NCI-H187 treated with DMSO at 0.1 percent for 48 hours (cell line): ENCODE measurements at regions not wholly inside any gene's neighbourhood (a gene's known extent, or its start where the extent isn't known, plus 50 kb on each side); places are given as distances from the start of the nearest gene placed in this dataset.
"Not testable (repeated sequence)": the region's sequence is repeated elsewhere in the genome, so short reads cannot be mapped to it uniquely, and the experiment has no call there.

Experiments used
- DNase-seq: peaks from one replicate; lab custom pipeline; 2025; lab: John Stamatoyannopoulos, UW

DNA sequence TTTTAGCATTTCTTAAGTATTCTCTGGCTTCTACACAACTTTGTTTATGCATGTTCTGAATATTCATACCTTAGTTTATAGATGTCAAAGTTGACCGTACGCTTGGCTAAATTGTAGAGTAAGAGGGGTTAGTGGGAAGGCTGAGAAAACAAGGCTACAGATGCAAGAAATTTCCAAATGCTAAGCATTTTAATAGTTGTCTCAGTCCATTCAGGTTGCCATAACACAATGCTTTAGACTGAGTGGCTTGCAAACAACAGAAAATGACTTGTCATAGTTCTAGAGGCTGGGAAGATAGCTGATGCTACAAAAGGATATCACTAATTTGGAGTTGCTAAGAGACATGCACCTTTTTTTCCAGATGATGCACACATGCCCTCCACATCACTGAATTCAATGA is 53.0 kb upstream of the C1QTNF3 start:
- not testable (repeated sequence) for DNase-seq

DNA sequence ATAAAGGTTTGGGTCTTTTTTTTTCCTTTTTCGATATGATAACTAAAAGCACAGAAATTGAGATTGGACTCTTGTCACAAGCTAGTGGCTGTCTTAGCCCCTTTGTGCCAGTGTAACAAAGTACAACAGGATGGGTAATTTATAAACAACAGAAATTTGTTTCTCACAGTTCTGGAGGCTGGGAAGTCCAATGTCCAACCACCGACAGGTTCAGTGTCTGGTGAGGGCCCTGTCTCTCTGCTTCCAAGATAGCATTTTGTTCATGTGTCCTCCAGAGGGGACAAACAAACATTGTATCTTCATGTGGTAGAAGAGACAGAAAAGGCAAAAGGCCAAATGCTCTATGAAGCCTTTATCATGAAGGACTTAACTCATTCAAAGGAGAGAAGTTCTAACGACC is 56.9 kb upstream of the C1QTNF3 start:
- DNase-seq = not testable (repeated sequence)

DNA sequence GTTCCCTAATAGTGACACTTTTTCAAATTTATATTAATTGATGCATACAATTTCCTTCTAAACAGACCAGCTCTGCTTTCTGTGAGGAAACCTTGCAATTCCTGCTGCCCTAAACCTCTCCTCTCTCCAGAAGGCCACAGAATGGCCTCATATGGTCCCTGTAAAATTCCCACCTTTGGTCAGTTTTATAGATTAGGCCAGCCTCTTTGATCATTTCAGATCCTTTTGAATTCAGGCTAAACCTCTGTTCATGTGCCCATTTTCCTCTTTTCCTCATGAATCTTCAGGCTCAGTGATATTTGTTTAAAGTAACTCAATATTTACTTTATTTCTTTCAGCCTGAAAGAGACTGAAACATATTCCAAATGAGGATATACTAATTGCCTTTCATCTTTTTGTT is 58.6 kb upstream of the C1QTNF3 start:
- DNase-seq = not testable (repeated sequence)

DNA sequence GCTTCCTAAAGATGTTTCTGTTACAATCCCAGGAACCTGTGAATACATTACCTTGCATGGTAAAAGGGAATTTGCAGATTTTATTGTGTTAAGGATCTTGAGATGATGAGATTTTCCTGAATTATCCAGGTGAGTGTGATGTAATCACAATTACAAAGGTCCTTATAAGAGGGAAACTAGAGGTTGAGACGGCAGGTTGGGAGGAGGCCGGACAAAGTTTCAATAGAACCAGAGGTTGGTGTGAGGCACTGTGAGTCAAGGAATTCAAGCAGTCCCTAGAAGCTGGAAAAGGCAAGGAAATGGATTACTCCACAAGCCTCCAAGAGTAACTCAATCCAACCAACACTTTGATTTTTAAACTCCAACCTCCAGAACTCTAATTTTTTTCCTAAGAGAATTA is 65.9 kb upstream of the C1QTNF3 start:
- not testable (repeated sequence) for DNase-seq

DNA sequence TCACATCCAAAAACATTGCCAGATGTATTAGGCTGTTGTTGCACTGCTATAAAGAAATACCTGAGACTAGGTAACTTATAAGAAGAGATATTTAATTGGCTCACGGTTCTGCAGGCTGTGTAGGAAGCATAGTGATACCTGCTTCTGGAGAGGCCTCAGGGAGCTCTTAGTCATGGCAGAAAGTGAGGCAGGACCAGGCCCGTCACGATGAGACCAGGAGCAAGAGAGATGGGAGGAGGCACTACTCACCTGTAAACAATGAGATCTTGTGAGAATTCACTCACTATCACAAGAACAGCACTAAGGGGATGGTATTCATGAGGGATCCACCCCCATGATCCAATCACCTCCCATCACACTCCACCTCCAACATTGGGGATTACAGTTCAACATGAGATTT is 81.3 kb upstream of the C1QTNF3 start:
- not testable (repeated sequence) for DNase-seq

DNA sequence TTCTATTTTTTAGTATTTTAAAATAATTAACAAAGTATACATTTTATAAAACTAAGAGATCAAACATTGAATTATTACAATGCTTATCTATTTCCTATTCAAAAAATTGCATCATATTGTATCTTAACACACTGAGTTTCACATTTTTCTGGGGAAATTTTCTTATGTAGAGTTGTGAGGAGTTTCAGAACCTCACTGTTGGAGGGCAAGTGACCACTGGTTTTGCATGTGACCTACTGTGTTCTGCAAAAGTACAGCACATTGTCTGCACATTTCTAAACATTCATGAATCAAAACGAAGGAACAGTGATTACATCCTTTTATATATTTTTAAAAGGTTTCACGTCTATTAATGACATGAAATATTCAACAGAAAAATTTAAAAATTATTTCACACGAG is 82.3 kb upstream of the C1QTNF3 start:
- not testable (repeated sequence) for DNase-seq

DNA sequence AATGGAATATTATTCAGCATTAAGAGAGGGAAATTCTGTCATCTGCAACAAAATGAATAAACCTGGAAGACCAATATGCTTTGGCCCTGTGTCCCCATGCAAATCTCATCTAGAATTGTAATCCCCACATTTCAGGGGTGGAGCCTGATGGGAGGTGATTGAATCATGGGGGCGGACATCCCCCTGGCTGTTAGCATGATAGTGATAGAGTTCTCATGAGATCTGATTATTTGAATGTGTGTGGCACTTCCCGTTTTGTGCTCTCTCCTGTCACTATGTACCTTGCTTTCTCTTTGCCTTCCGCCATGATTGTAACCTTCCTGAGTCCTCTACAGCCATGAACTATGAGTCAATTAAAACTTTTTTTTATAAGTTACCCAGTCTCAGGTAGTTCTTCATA is 83.7 kb upstream of the C1QTNF3 start:
- DNase-seq = not testable (repeated sequence)

DNA sequence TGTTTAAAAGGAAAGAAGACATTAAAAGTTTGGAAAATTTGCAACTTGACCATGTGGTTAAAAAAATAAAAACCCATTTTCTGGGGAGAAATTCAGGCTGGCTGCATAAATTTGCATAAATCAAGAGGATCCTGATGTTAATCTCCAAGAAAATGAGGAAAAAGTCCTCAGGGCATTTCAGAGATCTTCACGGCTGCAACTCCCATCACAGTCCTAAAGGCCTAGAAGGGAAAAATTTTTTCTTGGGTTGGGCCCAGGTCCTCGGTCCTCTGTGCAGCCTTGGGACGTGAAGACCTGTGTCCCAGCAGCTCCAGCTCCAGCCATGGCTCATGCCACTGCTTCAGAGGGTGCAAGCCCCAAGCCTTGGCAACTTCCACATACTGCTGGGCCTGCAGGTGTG is 84.8 kb upstream of the C1QTNF3 start:
- not testable (repeated sequence) for DNase-seq

DNA sequence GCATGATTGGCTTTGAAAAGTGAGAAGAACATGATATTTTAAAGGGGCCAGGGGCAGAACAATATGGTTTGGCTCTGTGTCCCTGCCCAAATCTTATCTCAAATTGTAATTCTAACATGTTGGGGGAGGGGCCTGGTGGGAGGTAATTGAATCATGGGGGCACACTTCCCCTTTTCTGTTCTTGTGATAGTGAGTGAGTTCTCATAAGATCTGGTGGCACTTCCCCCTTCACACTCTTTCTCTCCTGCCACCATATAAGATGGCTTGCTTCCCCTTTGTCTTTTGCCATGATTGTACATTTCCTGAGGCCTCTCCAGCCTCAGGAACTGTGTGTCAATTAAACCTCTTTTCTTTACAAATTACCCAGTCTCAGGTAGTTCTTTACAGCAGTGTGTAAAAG is 85.9 kb upstream of the C1QTNF3 start:
- not testable (repeated sequence) for DNase-seq

DNA sequence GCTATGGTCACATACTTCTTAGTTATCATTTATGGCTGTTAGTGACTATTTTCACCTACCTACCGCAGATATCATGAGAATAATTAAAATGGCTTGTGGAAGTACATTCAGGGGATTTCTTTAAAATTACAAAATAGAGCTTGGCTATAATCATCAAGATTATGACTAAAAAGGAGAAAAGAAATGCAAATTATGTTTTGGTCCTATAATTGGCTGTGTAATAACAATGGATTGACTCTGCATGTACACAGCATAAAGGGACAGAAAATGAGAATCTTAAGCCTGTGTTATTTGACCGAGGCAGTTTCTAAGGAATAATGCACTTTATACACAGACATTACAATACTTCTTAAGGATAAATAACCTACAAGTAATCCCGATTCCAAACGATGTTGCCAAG is 112.0 kb upstream of the C1QTNF3 start:
- not testable (repeated sequence) for DNase-seq

DNA sequence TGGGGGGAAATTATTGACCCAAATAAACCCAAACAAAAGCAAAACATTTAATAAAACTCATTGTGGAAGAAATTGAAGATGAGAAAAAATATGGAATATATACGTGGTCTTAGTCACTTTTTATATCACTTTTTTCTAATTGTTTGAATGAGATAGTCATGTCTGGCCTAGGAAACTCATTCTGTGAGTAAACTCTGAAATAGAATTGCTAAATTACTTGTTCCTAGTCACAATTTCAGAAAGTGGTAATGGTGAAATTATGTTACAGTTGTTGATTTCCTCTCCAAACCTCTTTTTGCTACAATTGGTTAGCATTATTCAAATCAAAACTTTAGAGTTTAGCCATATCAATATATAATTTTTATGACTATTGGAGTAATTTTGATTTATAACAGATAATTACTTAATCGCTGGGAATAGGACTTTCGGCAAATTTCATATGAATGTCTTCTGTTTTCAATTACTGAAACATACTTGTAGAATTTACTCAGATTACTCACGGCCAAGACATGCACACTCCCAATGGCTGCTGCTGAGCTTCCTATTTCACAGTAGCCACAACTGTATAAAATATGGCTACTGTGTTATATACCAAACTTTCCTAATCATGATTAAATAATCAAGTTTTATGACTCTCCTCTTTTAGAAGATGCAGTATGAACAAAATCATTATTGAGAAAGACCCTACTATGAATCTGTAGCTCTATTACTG is 113.8 kb upstream of the C1QTNF3 start:
- DNase-seq = not testable (repeated sequence)

DNA sequence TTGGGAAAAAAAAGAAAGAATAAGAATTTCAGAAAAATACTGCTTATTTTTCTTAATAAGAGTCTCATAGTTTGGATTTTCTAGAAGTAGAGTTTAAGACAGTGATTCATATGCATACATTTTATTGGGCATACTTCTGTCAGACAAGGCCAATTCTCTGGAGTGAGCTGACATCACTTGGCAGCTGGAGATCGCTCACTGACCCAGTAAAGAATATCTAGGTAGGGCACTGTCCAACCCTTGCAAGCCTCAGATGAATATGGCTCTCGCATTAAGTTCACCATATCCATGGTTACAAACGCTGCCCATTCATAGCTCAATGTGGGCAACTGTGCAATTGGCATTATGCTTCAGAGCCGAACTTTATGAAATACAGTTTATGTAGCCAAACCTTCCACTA is 117.9 kb upstream of the C1QTNF3 start:
- DNase-seq = not testable (repeated sequence)

DNA sequence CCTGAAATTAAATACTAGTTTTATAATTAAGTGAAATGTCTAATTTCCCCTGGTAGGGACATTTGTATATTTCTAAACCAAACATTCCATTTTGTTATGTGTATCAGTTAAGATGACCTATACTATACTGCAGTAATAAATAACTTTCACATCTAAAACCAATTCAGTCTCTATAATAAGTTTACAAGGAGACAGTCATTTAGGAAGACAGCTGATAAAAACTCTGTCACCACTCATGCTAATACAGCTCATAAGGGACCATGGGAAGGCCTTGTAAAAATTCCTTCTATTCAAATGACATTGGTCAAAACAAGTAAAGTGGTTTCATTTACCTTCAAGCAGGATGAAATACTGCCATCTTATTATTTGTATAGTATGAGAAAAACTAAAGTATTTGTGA is 128.4 kb upstream of the C1QTNF3 start:
- not testable (repeated sequence) for DNase-seq

DNA sequence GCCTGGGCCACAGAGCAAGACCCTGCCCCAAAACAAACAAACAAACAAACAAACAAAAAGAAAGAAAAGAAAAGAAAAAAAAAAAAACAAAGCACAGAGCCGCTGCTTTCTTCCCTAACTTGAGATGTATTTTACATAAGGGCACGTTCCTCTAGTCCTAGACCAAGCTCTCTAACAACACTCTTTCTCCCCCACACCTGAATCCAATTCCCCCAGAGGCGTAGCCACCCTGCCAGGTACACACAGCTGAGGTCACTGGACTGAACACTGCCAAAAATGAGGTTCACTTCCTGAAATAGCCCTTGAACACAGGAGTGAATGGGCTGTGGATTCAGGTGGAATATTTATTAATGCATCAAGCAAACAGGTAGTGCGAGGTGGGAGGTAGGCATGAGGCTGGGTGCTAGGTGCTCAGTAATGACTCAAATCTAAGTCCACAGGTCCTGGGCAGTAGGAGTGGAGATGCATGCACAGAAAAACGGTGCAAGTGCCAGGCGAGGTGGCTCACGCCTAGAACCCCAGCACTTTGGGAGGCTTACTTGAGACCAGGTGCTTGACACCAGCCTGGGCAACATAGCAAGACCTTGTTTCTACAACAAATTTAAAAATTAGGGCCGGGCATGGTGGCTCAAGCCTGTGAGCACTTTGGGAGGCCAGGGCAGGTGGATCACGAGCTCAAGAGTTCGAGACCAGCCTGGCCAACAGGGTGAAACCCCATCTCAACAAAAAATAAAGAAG is 136.6 kb upstream of the C1QTNF3 start:
- DNase-seq = not testable (repeated sequence)

DNA sequence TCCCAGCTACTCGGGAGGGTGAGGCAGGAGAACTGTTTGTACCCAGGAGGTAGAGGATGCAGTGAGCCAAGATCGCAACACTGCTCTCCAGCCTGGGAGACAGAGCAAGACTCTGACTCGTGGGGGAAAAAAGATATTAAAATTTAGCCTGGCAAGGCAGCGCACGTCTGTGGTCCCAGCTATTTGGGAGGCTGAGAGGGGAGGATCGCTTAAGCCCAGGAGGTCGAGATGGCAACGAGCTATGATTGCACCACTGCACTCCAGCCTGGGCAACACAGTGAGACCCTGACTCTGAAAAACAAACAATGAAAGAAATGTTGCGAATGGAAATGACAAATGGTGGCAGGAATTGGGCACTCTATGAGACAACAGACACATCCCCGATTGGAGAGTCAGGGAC is 137.2 kb upstream of the C1QTNF3 start:
- not testable (repeated sequence) for DNase-seq

DNA sequence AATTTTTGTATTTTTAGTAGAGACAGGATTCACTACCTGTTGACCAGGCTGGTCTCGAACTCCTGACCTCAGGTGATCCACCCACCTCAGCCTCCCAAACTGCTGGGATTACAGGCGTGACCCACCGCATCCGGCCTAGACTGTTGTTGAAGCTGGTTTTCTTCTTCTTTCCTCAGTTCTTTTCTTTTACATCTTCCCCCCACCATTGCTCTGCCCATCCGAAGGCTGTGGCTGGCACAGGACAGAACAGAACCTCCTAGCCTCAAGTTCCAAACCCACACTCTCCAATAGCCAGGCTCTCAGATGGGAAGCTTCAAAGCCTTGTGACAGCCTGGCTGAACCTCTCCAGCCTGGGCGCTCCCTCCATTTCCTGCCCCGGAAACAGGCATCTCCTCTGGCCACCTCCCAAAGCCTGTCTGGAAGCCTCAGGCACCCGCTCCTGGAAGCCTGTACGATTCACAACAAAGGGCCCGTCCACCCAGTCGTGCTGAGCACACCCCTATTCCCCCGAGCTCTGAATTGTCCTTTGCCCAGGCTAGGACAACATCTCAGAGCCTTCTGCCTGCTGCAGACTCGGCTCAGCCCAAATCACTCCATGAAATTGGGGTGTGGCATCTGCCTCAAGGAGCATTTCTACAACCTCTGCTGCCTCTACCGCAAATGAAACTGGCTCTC is 138.1 kb upstream of the C1QTNF3 start:
- DNase-seq = not testable (repeated sequence)

DNA sequence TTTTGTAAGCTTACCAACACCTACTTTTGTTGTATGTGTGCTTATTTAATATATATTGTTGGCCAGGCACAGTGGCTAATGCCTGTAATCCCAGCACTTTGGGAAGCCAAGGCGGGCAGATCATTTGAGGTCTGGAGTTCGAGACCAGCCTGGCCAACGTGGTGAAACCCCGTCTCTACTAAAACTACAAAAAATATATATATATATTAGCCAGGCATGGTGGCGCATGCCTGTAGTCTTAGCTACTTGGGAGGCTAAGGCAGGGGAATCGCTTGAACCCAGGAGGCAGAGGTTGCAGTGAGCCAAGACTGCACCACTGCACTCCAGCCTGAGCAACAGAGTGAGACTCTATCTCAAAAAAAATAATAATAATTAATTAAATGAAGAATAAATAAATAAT is 142.0 kb upstream of the C1QTNF3 start:
- DNase-seq = not testable (repeated sequence)

DNA sequence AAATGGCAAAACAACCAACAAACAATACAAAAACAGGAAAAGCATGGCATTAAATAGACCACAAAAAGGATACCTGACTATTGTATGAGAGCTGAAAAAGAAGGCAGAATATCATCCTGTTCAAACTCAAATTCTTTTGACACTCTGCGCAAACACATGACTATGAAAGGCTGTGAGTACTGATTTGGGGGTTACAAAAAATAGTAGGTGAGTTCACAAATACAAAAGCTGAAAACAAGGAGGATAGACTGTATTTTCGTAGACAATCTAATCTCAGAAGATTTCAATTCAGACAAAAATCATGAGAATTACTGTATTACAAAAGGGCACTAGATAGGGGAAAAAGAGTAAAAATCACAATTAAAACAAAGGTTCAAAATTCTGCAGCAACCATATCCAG is 142.6 kb upstream of the C1QTNF3 start:
- not testable (repeated sequence) for DNase-seq

DNA sequence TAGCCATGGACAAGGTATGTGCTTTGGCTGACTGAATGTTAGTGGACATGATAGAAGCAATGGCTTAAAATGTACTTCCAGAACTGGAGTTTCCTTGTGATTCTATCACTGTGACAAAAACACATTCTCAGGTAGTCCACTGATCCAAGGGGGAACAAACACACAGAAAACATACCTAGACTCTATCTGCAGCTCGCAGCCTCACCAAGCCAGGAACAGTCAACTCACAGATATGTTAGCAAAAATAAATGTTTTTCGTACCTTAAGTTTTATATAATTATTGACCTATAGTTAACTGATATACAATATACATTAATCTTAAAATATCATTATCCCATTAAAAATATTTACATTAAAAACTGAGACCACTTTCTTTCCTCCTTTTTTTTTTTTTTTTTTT is 143.1 kb upstream of the C1QTNF3 start:
- not testable (repeated sequence) for DNase-seq

DNA sequence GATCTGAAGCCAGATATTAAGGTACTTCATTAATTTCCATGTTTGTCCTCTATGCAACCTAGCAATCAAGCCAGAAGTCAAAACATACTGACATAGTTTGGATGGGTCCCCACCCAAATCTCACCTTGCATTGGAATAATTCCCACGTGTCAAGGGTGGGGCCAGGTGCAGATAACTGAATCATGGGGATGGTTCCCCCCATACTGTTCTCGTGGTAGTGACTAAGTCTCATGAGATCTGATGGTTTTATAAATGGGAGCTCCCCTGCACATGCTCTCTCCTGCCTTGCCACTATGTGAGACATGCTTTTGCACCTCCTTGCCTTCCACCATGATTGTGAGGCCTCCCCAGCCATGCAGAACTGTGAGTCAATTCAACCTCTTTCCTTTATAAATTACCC is 143.9 kb upstream of the C1QTNF3 start:
- DNase-seq = not testable (repeated sequence)

DNA sequence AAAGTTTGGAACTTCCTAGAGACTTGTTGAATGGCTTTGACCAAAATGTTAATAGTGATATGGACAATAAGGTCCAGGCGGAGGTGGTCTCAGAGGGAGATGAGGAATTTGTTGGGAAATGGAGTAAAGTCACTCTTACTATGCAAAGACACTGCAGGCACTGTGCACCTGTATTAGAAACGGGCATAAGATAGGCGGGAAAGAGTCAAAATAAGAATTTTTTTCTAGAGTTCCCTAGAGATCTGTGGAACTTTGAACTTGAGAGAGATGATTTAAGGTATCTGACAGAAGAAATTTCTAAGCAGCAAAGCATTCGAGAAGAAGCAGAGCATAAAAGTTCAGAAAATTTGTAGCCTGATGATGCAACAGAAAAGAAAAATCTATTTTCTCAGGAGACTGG is 144.4 kb upstream of the C1QTNF3 start:
- not testable (repeated sequence) for DNase-seq

DNA sequence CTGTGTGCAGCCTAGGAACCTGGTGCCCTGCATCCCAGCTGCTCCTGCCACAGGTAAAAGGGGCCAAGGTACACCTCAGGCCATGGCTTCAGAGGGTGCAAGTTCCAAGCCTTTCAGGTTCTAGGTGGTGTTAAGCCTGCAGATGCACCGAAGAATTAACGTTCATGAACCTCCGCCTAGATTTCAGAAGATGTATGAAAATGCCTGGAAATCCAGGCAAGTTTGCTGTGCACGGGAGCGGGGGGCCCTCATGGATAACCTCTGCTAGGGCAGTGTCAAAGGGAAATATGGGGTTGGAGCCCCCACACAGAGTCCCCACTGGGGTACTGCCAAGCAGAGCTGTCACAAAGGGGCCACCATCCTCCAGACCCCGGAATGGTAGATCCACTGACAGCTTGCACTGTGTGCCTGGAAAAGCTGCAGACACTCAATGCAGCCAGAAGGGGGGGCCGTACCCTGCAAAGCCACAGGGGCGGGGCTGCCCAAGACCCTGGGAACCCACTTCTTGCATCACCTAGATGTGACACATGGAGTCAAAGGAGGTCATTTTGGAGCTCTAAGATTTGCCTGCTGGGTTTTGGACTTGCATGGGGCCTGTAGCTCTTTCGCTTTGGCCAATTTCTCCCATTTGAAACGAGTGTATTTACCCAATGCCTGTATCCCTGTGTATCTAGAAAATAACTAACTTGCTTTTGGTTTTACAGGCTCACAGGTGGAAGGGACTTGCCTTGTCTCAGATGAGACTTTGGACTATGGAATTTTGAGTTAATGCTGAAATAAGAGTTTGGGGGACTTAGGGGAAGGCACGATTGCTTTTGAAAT is 145.2 kb upstream of the C1QTNF3 start:
- DNase-seq = not testable (repeated sequence)
